Upper lobe of left lung (tissue), 4 donors: ENCODE measurements at regions not wholly inside any gene's neighbourhood (a gene's known extent, or its start where the extent isn't known, plus 50 kb on each side); places are given as distances from the start of the nearest gene placed in this dataset.

Experiments used
- CTCF ChIP-seq, 6 experiments: fragments of 450-650 bp in 4 of 6; fragments of 200-600 bp in 2 of 6; sonication (generic) in 2 of 6; IDR thresholded peaks; one replicate each; pipeline ENCODE4 v1.5.1; 2016 to 2019; ENCODE audit warnings: antibody characterized with exemption in 6 of 6
- EP300 ChIP-seq, 4 donors: sonication (generic); formaldehyde crosslinking; IDR thresholded peaks; one replicate each; pipeline ENCODE4 v1.5.1; 2017; ENCODE audit warnings: antibody characterized with exemption in 4 of 4, control low read depth in 2 of 4
- POLR2A ChIP-seq, 4 donors: fragments of 450-650 bp; IDR thresholded peaks; one replicate each; pipeline ENCODE4 v1.5.1; 2016 to 2017; ENCODE audit warnings: antibody characterized with exemption in 4 of 4, mild to moderate bottlenecking in 2 of 4

GRCh38 chr9:27785714-27786100, 212.4 kb upstream of the C9orf72 start:
- TF ChIP-seq EP300 (IDR thresholded peaks at IDR 0.05) = no peak
- TF ChIP-seq CTCF (IDR thresholded peaks at IDR 0.05) = no peak
- no peak for TF ChIP-seq POLR2A (IDR thresholded peaks at IDR 0.05)
